Mesendoderm (in vitro differentiated cells): ENCODE measurements at regions not wholly inside any gene's neighbourhood (a gene's known extent, or its start where the extent isn't known, plus 50 kb on each side); places are given as distances from the start of the nearest gene placed in this dataset.
A peak's percentile ranks its signal among the peaks of the same experiment; 100 is the strongest.

Experiments
- DNase-seq: peaks from one replicate; pipeline ENCODE4 v3.0.0; 2013
- H2AK5ac ChIP-seq: 2 replicates; pipeline ENCODE4 v1.6.1; 2013; ENCODE audit warnings: low read length, inconsistent platforms
- H2BK120ac ChIP-seq: 2 replicates; pipeline ENCODE4 v1.6.1; 2013; ENCODE audit warnings: low read depth, mild to moderate bottlenecking, low read length, moderate library complexity, mixed read lengths
- H2BK15ac ChIP-seq: replicated peaks from 2 replicates; pipeline ENCODE4 v1.6.1; 2013; ENCODE audit warnings: low read depth, mild to moderate bottlenecking, moderate library complexity
- H2BK5ac ChIP-seq: 2 replicates; pipeline ENCODE4 v1.6.1; 2013; ENCODE audit warnings: low read length, inconsistent platforms
- H3K18ac ChIP-seq: 2 replicates; pipeline ENCODE4 v1.6.1; 2013; ENCODE audit warnings: mild to moderate bottlenecking, low read length, mixed read lengths
- H3K23ac ChIP-seq: one replicate; pipeline ENCODE4 v1.6.1; 2013; ENCODE audit warnings: low read length
- H3K27ac ChIP-seq: 2 replicates; pipeline ENCODE4 v1.5.1; 2013; ENCODE audit warnings: low read depth, mild to moderate bottlenecking, inconsistent platforms, low read length, moderate library complexity
- H3K27me3 ChIP-seq: 2 replicates; pipeline ENCODE4 v1.6.1; 2013; ENCODE audit warnings: low read length, control low read depth, mild to moderate bottlenecking, inconsistent platforms; ENCODE audit not compliant: insufficient read depth, poor library complexity
- H3K36me3 ChIP-seq: 2 replicates; pipeline ENCODE4 v1.6.1; 2013; ENCODE audit warnings: low read length, inconsistent platforms; ENCODE audit not compliant: control insufficient read depth, insufficient read depth
- H3K4ac ChIP-seq: one replicate; pipeline ENCODE4 v1.6.1; 2013; ENCODE audit warnings: low read depth, mild to moderate bottlenecking, low read length, moderate library complexity
- H3K4me1 ChIP-seq: 2 replicates; pipeline ENCODE4 v1.6.1; 2013; ENCODE audit warnings: low read depth, low read length, inconsistent platforms; ENCODE audit not compliant: control insufficient read depth
- H3K4me2 ChIP-seq: 2 replicates; pipeline ENCODE4 v1.6.1; 2013; ENCODE audit warnings: low read length
- H3K4me3 ChIP-seq: 2 replicates; pipeline ENCODE4 v1.5.1; 2013; ENCODE audit warnings: mild to moderate bottlenecking, low read length
- H3K56ac ChIP-seq: one replicate; pipeline ENCODE4 v1.6.1; 2013; ENCODE audit warnings: low read length
- H3K79me1 ChIP-seq: 2 replicates; pipeline ENCODE4 v1.6.1; 2013; ENCODE audit warnings: low read length, inconsistent platforms
- H3K79me2 ChIP-seq: 2 replicates; pipeline ENCODE4 v1.6.1; 2013; ENCODE audit warnings: mild to moderate bottlenecking, low read length; ENCODE audit not compliant: control insufficient read depth, insufficient read depth
- H3K9ac ChIP-seq: 2 replicates; pipeline ENCODE4 v1.6.1; 2013; ENCODE audit warnings: low read length, inconsistent platforms
- H4K5ac ChIP-seq: one replicate; pipeline ENCODE4 v1.6.1; 2013; ENCODE audit warnings: low read length
- H4K8ac ChIP-seq: one replicate; pipeline ENCODE4 v1.6.1; 2013; ENCODE audit warnings: low read depth, mild to moderate bottlenecking, control low read depth, low read length, moderate library complexity
- WGBS: extraction: QIAGEN DNeasy Blood & Tissue Kit; methylation state at CpG from one replicate; pipeline ENCODE4 v1.1.7; 2013; ENCODE audit warnings: low lambda C conversion rate, missing lambda C conversion rate; ENCODE audit not compliant: insufficient coverage; ENCODE audit errors: extremely low coverage; 5-methylcytosine and 5-hydroxymethylcytosine counted together

DNA sequence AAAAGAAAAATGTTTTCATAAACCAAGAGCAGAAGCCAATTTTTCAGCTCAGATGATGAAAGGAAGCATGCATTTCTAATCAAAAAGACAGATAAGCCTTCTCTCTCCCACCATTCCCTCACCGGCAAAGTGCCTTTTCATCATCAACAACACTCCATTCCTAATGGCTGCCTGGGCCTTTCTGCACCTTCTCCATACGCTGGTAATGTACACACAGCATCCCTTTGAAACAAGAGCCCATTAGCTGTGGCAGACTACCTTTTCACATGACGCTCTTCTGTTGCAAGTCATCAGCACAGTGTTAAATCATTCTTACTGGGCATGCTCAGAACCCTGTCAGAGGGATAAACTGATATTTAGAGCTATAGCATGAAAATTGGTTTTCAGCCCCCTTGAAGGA, 408.9 kb downstream of the MEIS1 start:
- Histone ChIP-seq H3K9ac (no peak overlapping the region), H2AK5ac (no peak overlapping the region), H4K5ac (no peak overlapping the region), H3K4me1 (peaks cover 1% of the 10 kb centered on the region), H3K4me3 (no peak overlapping the region), H3K56ac (no peak overlapping the region), H3K4me2 (no peak overlapping the region), H3K79me2 (no peaks in the 10 kb centered on the region), H2BK5ac (no peak overlapping the region), H4K8ac (no peak overlapping the region), H3K4ac (no peak overlapping the region), H2BK120ac (no peak overlapping the region), H3K36me3 (no peaks in the 10 kb centered on the region), H2BK15ac (no peak overlapping the region), H3K18ac (no peak overlapping the region), H3K79me1 (no peaks in the 10 kb centered on the region), H3K27ac (no peak overlapping the region), H3K23ac (no peak overlapping the region), H3K27me3 (no peaks in the 10 kb centered on the region)
- no CpG with 5 or more reads among the region's 3 CpGs for WGBS
- DNase-seq: no peak

DNA sequence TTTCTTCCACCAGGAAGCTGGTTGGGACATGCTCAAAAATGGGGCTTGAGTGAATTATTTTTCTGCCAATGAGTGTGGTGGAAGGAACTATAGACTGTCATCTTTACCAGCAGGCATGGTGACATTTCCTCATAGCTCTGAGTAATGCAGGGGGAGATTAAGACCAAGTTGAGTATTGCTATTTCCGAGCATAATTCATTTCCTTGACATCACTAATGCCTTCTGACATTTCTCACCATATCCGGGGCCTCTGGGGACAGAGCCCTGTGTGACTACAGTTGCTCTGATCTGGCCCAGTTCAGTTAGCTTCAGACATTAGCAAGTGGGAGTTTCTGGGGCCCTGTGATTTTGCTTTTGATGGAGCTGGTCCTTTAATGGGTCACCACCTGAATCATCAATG, 410.4 kb downstream of the MEIS1 start:
- no peaks in the 10 kb centered on the region for H3K36me3 ChIP-seq
- no peak overlapping the region for H3K56ac ChIP-seq
- no peak overlapping the region for H3K4me2 ChIP-seq
- no peak overlapping the region for H3K18ac ChIP-seq
- no peak overlapping the region for H4K5ac ChIP-seq
- no peak overlapping the region for H4K8ac ChIP-seq
- H3K4me3 ChIP-seq: no peak overlapping the region
- no peaks in the 10 kb centered on the region for H3K79me1 ChIP-seq
- H3K4ac ChIP-seq: no peak overlapping the region
- peaks cover 1% of the 10 kb centered on the region for H3K4me1 ChIP-seq
- H3K9ac ChIP-seq: no peak overlapping the region
- no peak overlapping the region for H2BK15ac ChIP-seq
- H3K79me2 ChIP-seq: no peaks in the 10 kb centered on the region
- no peaks in the 10 kb centered on the region for H3K27me3 ChIP-seq
- WGBS: no CpG with 5 or more reads among the region's 2 CpGs
- no peak for DNase-seq
- no peak overlapping the region for H3K27ac ChIP-seq
- no peak overlapping the region for H2BK5ac ChIP-seq
- H3K23ac ChIP-seq: no peak overlapping the region
- H2BK120ac ChIP-seq: no peak overlapping the region
- no peak overlapping the region for H2AK5ac ChIP-seq

DNA sequence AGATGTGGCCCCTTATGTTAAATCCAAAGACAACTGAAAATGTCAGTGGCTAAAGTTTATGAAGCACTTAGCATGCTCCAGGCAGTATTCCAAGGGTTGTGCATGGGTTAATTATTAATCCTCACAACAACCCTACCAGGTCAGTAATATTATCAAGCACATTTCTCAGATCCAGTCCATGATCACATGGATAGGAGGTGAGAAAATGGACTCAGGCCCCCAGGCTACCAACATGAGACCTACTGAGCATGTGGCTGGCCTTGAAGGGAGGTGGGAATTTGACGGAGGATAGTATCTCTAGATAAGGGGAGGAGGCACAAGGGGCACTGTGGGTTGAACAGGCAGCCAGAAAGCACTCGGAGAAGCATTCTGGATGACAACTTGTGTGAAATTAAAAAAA, 412.0 kb downstream of the MEIS1 start:
- Histone ChIP-seq H3K27ac (no peak overlapping the region), H3K79me1 (no peaks in the 10 kb centered on the region), H4K5ac (no peak overlapping the region), H3K18ac (no peak overlapping the region), H3K4me2 (no peak overlapping the region), H2AK5ac (no peak overlapping the region), H3K9ac (no peak overlapping the region), H3K23ac (no peak overlapping the region), H2BK5ac (no peak overlapping the region), H3K79me2 (no peaks in the 10 kb centered on the region), H3K56ac (no peak overlapping the region), H2BK120ac (no peak overlapping the region), H4K8ac (no peak overlapping the region), H2BK15ac (no peak overlapping the region), H3K4me1 (peaks cover 1% of the 10 kb centered on the region), H3K27me3 (no peaks in the 10 kb centered on the region), H3K4me3 (no peak overlapping the region), H3K36me3 (no peaks in the 10 kb centered on the region), H3K4ac (no peak overlapping the region)
- DNase-seq: no peak
- WGBS: no CpG with 5 or more reads among the region's 2 CpGs

DNA sequence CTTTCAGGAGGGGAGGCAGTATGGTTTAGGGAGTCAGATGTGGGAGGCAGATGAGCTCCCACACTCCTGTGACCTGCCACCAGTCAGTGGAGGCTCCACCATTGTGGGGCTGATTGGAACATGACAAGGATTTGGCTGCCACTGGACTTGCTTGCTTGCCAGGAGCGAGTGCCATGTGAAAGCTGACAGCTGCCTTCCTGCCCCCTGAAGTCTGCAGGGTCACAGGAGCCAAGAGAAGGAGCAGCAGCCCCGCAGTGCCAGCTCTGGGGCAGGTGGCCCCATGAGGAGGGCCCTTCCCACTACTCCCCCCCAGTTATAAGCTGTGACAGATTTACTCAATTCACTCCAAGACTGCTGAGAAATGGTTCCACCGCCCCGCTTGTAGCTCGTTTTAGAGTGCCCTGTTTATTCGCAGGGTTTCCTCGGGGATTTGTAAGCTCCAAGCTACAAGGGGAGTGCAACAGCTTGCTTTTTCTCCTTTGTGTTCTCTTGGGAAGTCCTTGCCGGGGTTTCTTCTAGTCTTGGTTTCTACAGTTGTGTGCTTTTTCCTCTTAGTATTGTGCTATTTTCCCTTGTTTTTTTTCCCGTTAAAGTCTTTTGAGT, 414.3 kb downstream of the MEIS1 start:
- H3K56ac ChIP-seq: no peak overlapping the region
- no peak overlapping the region for H4K8ac ChIP-seq
- no peak overlapping the region for H3K18ac ChIP-seq
- H3K79me2 ChIP-seq: no peaks in the 10 kb centered on the region
- WGBS: no CpG with 5 or more reads among the region's 9 CpGs
- H3K4me3 ChIP-seq: no peak overlapping the region
- no peak overlapping the region for H2AK5ac ChIP-seq
- no peak overlapping the region for H3K27ac ChIP-seq
- H2BK15ac ChIP-seq: no peak overlapping the region
- H3K27me3 ChIP-seq: no peaks in the 10 kb centered on the region
- no peak overlapping the region for H3K4ac ChIP-seq
- no peak overlapping the region for H4K5ac ChIP-seq
- H3K36me3 ChIP-seq: no peaks in the 10 kb centered on the region
- no peak overlapping the region for H2BK5ac ChIP-seq
- no peaks in the 10 kb centered on the region for H3K79me1 ChIP-seq
- no peak overlapping the region for H3K23ac ChIP-seq
- H3K9ac ChIP-seq: no peak overlapping the region
- no peak overlapping the region for H3K4me2 ChIP-seq
- no peak for DNase-seq
- peaks cover 2% of the 10 kb centered on the region for H3K4me1 ChIP-seq
- H2BK120ac ChIP-seq: no peak overlapping the region

DNA sequence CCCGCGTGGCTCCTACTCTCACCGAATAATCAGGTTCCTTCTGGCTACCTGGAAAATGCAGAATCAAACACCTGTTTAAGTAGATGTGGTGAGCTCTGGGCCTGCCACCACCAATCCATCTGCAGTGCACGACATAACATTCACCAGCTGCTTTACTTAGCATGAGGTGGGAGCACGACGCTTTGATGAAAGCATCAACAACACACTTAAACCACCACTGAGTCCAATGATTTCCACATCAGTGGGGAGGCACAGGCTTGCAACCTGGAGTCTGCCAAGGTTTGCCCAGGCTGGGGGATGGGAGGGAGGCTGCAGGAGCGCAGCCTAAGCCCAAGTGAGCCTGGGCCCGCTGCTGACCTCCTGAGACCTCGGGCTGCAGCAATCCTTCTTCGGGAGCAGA, 415.5 kb downstream of the MEIS1 start:
- Histone ChIP-seq H3K23ac (peak overlapping the region; percentile 15), H2BK120ac (no peak overlapping the region), H3K27me3 (no peaks in the 10 kb centered on the region), H2BK15ac (no peak overlapping the region), H4K8ac (no peak overlapping the region), H3K18ac (no peak overlapping the region), H2BK5ac (no peak overlapping the region), H3K4ac (no peak overlapping the region), H3K79me2 (no peaks in the 10 kb centered on the region), H3K4me2 (no peak overlapping the region), H3K27ac (no peak overlapping the region), H3K4me3 (no peak overlapping the region), H2AK5ac (no peak overlapping the region), H3K9ac (no peak overlapping the region), H3K36me3 (no peaks in the 10 kb centered on the region), H4K5ac (no peak overlapping the region), H3K56ac (no peak overlapping the region), H3K79me1 (no peaks in the 10 kb centered on the region), H3K4me1 (peaks cover 2% of the 10 kb centered on the region)
- no peak for DNase-seq
- WGBS: no CpG with 5 or more reads among the region's 10 CpGs

DNA sequence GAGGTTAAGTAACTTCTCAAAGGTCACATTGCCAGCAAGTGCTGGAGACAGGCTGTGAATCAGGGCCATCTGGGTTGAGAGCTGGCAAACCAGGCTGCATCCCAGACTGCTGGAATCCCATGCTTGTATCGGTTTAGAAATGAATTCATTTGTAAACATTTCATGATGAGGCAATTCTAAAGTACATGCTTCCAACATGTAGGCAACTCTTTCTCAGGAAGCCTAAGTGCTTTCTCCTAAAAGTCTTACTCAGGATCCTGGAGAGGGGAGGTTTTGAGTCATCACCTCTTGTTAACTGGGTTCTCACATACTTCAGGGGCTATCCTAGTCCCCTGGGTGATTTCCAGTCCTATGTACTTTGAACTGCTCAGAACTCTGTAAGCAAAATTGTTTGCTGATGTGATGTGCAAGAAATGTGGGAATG, 416.5 kb downstream of the MEIS1 start:
- DNase-seq: no peak
- H3K56ac ChIP-seq: no peak overlapping the region

More for the DNA sequence above, 416.5 kb downstream of the MEIS1 start:
- H4K8ac ChIP-seq: no peak overlapping the region
- H3K79me2 ChIP-seq: no peaks in the 10 kb centered on the region
- H2AK5ac ChIP-seq: no peak overlapping the region
- no peak overlapping the region for H2BK5ac ChIP-seq
- no peaks in the 10 kb centered on the region for H3K36me3 ChIP-seq
- WGBS: no CpG with 5 or more reads among the region's 1 CpG
- no peaks in the 10 kb centered on the region for H3K79me1 ChIP-seq
- H2BK120ac ChIP-seq: no peak overlapping the region
- H3K4me1 ChIP-seq: peaks cover 2% of the 10 kb centered on the region
- H3K4me2 ChIP-seq: no peak overlapping the region
- H3K27ac ChIP-seq: no peak overlapping the region
- H3K4ac ChIP-seq: no peak overlapping the region
- H4K5ac ChIP-seq: no peak overlapping the region
- H3K23ac ChIP-seq: no peak overlapping the region
- H3K27me3 ChIP-seq: no peaks in the 10 kb centered on the region
- H3K9ac ChIP-seq: no peak overlapping the region
- no peak overlapping the region for H3K4me3 ChIP-seq
- H2BK15ac ChIP-seq: no peak overlapping the region
- H3K18ac ChIP-seq: no peak overlapping the region
